D341Med (cell line): ENCODE measurements at regions not wholly inside any gene's neighbourhood (a gene's known extent, or its start where the extent isn't known, plus 50 kb on each side); places are given as distances from the start of the nearest gene placed in this dataset.

Experiments used
- DNase-seq: peaks from one replicate; pipeline ENCODE4 v3.0.0; 2012; ENCODE audit warnings: low spot score

DNA sequence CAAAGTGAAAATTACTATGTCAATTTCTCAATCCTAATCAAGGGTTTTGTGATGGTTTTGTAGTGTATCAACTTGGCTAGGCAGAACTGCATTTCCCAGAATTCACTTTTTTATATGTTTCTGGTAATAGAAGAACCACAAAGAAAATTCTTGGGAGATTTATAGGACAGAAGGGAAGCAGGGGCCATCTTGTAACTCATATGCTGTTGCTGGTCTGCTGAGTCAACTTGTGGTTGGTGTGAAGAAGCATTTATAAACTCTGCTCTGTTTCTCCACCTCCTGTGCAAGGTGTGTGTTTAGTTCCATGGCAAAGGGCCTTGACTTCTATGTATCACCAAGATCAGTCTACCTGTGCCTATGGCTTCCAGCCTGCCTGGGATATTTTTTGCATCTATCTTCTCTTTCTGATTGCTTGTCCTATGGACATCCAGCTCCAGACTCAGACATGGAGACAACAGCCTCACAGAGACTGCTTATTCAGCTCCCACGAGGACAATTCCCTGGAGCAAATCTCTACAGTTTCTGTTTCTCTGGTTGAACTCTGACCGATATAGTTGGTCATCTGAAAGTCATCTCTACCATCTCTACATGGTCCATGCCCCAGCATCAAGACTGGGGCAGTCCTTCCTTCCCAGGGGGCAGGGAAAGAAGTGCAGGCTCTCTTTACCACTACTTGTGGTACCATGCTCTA is 364.3 kb upstream of the DDHD1 start:
- DNase-seq: no peak

GRCh38 chr14:53516261-53516774 is 363.2 kb upstream of the DDHD1 start:
- DNase-seq: no peak

DNA sequence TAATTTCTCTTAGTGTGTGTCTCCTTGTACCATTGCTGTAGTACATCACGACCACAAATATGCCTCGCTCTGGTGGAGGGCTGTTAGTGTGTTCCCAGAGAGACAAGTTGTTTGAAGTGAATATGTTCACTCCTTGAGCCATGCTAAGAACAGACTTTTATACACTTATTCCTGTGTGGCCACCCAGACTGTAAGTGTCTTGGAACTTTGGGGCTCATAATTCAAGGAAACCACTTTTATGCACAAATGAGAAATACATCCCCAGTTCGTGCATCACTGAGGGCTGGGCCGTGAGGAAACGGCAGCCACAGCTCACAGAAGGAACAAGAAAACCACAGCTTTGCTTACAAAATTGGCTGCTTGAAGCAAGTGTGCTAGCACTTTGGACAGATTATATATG is 362.2 kb upstream of the DDHD1 start:
- no peak for DNase-seq

DNA sequence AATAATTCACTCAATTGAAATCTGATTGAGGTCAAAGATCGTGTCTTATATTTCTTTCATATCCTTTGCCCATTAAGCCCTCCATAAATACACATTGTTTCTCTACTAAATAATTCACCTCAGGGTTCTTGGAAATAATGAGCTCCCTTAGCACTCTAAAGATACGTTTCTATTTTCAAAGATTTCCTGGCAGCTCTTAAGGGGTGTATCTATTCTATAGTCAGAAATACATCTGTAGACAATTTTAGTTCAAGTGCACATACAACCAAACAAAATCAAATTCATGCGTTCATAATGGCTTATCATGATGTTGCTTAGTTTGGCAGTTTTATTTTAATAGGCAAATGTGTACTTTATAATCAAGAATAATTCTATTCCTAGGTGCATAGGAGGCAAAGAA is 361.1 kb upstream of the DDHD1 start:
- DNase-seq: no peak

DNA sequence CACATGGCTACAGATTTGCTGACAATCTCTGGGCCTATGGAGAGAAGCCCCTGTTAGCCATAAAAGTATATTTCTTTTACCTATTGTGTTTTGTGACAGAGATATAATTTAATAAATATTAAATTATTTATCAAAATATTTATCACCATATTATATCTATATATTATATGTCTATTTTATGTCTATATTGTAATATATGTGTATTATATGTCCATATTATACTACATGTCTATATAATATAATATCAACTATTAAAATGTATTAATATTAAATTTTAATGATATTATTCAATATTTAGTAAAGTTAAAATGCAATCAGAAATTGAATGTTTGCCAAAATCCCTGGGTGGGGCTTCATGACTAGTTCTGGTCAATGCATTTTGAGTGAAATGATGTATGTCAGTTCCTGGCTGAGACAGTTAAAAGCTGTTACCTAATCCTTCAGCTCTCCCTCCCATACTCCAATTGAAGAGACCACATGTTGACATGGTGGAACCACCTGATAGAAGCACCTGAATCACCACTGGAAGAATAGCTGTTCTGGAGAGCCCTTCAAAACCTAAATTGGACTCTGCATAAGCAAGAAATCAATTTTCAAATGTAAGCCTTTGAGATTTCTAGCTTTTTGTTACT is 357.3 kb upstream of the DDHD1 start:
- no peak for DNase-seq

DNA sequence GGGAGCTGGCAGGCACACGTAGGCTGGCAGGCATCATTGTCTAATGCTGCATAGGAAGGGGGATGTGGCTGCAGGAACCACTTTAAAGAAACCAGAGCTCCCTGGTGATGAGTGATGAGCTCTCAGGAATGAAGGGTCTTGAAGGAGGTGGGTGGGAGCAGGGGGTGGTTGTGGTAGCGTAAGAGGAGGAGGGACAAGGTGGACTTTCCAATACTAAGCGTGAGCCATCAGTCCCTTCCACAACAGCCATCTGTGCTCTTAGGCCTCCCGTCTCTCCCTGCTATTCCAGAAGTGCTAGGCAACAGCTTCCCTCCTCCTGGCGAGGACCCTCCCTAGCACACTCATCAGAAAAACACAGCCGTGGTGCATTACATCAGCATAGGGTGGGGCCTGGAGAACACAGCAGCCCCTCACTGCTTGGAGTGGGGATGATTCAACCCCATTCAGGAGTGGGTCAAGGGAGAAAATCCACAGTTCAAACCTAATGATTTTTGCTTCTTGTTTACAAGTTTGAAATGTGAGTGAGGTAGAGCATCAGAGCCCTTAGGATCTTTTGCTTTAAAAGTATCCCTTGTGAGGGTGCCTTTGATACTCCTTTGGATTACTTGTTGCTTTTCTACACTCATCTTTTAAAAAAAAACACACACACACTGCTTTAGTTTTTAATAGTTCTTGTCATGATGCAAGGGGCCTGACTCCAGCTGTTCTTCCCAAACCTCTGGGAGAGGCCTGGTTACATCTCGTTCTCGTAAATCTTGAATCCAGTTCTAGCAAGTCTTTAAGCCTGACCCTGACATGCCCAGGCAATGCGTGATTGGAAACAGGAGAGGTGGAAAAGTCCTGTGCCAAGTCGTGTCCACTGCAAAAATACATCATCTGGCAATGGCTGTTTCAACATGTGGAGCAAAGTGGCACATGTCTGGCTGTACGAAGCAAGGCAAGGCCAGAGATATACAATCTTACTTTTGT is 356.4 kb upstream of the DDHD1 start:
- no peak for DNase-seq

DNA sequence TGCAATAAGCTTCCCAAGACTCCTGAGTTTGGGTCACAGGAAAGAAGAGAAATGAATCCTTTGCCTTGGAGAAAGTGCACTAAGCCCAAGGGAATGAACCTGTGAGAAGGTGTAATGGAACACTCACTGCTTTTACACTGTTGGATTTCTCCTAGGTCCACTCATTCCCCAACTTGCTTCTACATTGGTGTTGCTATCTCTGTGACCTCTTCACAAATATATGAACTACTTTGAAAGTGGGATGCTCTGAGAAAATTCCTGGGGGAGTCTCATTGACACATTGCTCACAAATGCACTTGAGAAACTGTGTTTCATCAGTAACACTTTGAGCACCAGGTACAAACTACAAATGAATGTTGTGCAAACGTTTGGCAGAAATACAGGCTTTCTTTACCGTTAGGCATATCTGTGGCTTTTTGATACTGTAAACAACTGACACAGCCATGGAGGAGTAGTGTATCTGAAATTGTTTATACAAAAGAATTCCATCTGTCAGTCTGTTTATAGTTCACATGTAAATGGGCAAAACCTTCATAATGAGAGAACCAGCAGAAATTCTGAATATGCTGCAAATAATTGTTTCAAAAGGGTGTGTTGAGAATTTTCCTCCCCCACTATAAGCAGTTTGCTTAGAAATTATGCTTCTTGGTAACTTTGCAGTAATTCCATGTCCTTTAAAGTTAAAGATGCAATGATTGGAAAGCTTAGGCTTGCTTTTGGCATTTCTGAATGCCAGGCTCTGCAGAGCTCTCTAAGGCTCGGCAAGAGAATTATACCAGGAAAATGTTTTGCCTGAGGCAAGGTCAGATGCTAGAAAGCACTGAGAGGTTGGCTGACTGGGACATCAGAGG is 348.5 kb upstream of the DDHD1 start:
- no peak for DNase-seq

DNA sequence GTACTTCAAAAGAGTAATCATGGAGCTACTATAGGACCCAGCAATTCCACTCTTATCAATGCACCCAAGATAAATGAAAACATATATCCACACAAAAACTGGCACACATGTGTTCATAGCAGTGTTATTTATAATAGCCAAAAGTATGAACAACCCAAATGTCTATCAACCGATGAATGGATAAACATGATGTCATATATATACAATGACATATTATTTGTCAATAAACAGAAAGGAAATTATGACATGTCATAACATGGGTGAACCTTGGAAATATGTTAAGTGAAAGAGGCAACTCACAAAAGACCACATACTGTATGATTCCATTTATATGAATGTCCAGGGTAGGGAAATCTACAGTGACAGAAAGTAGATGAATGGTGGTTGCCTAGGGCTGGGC is 347.1 kb upstream of the DDHD1 start:
- DNase-seq: no peak

- DNase-seq: no peak
Observed at GRCh38 chr14:53496668-53497067, 343.5 kb upstream of the DDHD1 start.

DNA sequence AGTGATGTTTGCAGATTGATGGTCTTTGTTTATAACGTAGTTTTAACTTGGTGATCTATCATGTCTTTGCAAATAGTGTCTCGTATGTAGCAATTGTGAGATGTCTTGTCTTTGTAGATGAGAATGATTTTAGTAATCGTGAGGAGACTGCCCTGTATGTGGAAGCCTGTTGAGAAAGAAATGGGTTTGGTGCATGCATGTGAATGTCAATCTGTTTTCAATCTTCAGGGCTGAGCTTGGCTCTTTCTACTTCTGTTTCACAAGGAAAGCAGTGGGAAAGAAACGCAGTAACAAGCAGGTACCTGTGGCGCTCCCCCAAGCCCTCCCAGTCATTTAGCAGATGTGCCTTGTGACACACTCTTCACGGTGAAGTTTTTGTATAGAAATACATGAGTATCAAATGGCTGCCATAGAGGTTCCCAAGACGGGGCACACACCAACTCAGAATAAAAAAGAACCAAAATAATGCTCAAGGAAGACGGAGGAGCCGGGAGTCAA is 342.8 kb upstream of the DDHD1 start:
- no peak for DNase-seq

GRCh38 chr14:53494587-53494986 is 341.5 kb upstream of the DDHD1 start:
- no peak for DNase-seq

DNA sequence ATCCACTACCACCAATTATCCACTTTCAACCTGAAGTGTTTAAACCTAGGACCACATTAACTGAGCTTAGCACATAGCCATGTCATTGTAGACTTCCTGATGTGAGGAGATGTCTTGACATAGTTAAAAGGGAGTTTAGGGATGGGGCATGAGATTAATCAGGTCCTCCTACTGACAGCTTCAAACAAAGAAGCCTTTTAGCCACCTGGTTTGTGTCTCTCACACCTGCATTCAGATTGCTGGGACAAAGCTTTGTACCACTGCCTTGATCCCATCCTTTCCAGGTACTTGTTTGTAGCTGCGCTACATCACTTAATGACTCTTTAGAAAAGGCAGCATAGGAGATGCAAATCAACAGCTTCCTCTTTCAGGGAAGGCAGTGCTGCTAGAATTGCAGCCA is 340.7 kb upstream of the DDHD1 start:
- no peak for DNase-seq

GRCh38 chr14:53493320-53493719 is 340.2 kb upstream of the DDHD1 start:
- no peak for DNase-seq

- DNase-seq: no peak
Observed at GRCh38 chr14:53491884-53492277, 338.8 kb upstream of the DDHD1 start.

DNA sequence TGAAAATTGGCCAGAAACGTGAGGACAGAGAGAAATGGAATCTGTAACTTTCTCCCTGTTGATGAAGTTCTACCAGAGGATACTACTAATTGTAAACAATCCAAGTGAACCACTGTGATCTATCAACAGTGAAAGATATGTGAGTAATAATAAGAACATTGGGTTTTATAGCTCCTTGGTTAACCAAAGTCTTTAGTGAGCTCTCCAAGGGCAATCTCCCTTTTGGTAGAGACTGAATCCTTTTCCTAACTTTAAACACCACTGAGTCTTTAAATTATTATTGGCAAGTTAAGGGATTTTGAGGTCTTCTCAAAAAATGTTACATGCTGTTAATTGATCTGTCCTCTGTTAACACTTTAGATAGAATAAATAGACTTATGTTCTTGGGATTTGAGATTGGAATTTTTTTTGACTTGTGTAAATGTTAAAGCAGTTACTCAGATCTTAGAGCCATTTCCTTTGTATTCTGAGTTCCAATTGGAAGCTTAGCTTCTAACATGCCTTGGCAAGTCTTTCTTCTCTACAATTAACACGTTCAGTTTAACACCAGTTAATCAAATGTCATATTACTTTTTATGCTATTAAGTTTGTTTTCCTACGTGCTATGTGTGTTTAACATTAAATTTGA is 338.2 kb upstream of the DDHD1 start:
- no peak for DNase-seq

DNA sequence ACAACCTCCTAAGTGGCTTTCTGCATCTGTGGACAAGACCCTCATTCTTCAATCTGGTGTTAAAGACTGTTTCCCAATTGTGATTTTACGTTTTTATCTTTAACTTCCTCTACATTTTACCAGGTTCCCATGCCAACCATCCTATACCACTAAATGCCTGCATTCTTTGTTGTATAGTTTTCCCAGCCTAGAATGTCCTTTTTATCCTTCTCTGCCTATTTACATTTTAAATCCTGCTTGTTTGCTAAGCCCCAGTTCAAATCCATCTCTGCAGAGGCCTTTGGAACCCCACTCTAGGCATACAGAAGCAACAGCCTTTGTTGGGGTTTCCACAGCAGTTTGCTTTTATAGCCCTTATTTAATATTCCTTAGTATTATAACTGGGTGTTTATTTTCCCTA is 325.1 kb upstream of the DDHD1 start:
- DNase-seq: no peak

DNA sequence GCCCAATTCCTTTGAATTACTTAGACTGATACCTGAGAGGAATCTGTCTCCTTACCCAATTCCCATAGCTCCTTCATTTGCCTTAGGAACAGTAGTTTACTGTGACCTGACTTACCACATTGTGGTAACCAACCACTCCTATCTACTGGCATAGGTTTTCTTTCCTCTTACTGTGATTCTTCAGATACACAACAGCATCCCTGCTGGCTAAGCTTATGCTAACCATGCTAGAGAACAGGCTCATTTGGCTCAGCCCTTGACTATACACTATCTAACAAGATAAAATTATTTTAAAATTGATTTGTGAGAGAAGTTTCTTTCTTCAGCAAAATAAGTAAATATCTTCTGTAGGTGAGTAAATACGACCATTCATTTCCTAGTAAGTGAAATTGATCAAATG is 320.4 kb upstream of the DDHD1 start:
- DNase-seq: no peak

- no peak for DNase-seq
Observed at GRCh38 chr14:53472306-53472705, 319.2 kb upstream of the DDHD1 start.

GRCh38 chr14:53470351-53471043 is 317.4 kb upstream of the DDHD1 start:
- DNase-seq: no peak

DNA sequence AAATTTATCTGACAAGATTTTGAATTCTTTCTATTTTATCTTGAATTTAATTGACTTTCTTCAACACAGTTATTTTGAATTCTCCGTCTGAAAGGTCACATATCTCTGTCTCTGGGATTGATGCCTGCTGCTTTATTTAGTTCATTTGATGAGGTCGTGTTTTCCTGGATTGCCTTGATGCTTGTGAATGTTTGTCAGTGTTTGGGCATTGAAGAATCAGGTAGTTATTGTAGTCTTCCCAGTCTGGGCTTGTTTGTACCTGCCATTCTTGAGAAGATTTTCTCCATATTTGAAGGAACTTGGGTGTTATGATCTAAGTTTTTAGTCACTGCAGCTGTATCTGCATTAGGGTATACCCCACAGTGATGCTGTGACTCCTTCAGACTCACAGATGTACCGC is 315.8 kb upstream of the DDHD1 start:
- DNase-seq: no peak

DNA sequence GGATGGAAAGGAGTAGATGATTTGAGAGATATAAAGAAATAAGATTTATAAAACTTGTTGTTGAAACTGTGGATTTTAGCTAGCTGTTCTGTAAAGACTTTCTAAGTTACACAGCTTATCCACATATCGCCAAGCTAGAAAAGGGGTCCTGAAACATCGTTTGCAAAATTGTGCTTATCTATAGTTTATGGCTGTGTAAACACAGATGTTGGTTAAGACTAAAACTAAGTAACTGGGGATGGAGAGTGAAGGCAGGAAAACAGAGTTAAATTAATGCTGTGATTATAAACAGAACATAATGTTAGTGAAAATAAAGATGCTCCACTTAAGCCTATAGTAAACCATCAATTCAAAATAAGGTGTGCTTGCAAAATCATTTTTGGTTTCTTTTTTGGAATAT is 311.3 kb upstream of the DDHD1 start:
- DNase-seq: no peak
